HepG2 (cell line): ENCODE measurements at regions not wholly inside any gene's neighbourhood (a gene's known extent, or its start where the extent isn't known, plus 50 kb on each side); places are given as distances from the start of the nearest gene placed in this dataset.

Source experiments
- ATAC-seq: fragments of 200-7000 bp; cut with Tn5 transposase; 3 replicates; pipeline ENCODE4 v1.9.1; 2020; ENCODE audit warnings: mild to moderate bottlenecking, moderate library complexity
- BruUV-seq: library from RNA; stranded (reverse); fragments of 400-500 nt; replicated peaks from 2 replicates; lab custom pipeline; 2021; lab: Mats Ljungman, UMichigan
- CTCF ChIA-PET: fragments of 300-600 bp; formaldehyde crosslinking; extraction: SDS; loops from one replicate; lab custom pipeline; 2021; ENCODE audit warnings: low total read pairs, inconsistent platforms, low intra/inter-chr PET ratio; lab: Yijun Ruan, JAX
- POLR2A ChIA-PET: fragments of 350-600 bp; sonication (Branson Sonifier 250); formaldehyde crosslinking; loops from one replicate; lab custom pipeline; 2020; ENCODE audit warnings: antibody characterized with exemption, inconsistent platforms; lab: Yijun Ruan, JAX
- DNase-seq: peaks from one replicate; pipeline ENCODE4 v3.0.0-alpha.2; 2015; ENCODE audit warnings: low spot score
- FAIRE-seq: peaks from 3 replicates; lab custom pipeline; 2011; peaks lifted over from hg19 to GRCh38; lab: Jason Lieb, UNC
- H2AFZ ChIP-seq: one replicate; pipeline ENCODE4 v1.6.1; 2011; ENCODE audit warnings: low read length, inconsistent platforms
- H3K27ac ChIP-seq: fragments of 300-600 bp; 3 replicates; pipeline ENCODE4 v1.8.0; 2011; ENCODE audit warnings: mixed run types, mild to moderate bottlenecking, mixed read lengths, low read length, inconsistent platforms; ENCODE audit not compliant: insufficient read depth; ENCODE audit errors: extremely low read length
- H3K27me3 ChIP-seq, 2 experiments: fragments of 200-600 bp in 1 of 2; 2 replicates in 1 of 2; 3 replicates in 1 of 2; pipeline versions ENCODE4 v1.6.0 to v1.8.0; 2011; ENCODE audit warnings: low read length in 2 of 2, mild to moderate bottlenecking in 2 of 2, moderate library complexity in 2 of 2, inconsistent platforms in 1 of 2; ENCODE audit not compliant: insufficient read depth in 2 of 2, control insufficient read depth in 1 of 2
- H3K36me3 ChIP-seq, 2 experiments: fragments of 200-600 bp in 1 of 2; replicated peaks in 1 of 2; 2 replicates in 1 of 2; 3 replicates in 1 of 2; pipeline versions ENCODE4 v1.5.1 to v1.8.0; 2011; ENCODE audit warnings: low read length in 2 of 2, inconsistent platforms in 1 of 2; ENCODE audit not compliant: insufficient read depth in 2 of 2, control insufficient read depth in 1 of 2
- H3K4me1 ChIP-seq: 2 replicates; pipeline ENCODE4 v1.5.1; 2012; ENCODE audit warnings: low read length, inconsistent platforms; ENCODE audit not compliant: insufficient read depth
- H3K4me2 ChIP-seq: 2 replicates; pipeline ENCODE4 v1.6.0; 2011; ENCODE audit warnings: low read depth, low read length, inconsistent platforms
- H3K4me3 ChIP-seq, 3 experiments: fragments of 200-600 bp in 1 of 3; sonication (generic), shearing (Covaris generic) in 1 of 3; replicated peaks in 1 of 3; 2 replicates each; pipeline ENCODE4 v1.5.1; 2011 to 2016; ENCODE audit warnings: low read length in 3 of 3, inconsistent platforms in 2 of 3, low read depth in 2 of 3, mild to moderate bottlenecking in 2 of 3, control low read depth in 1 of 3, mixed read lengths in 1 of 3; ENCODE audit not compliant: insufficient read depth in 1 of 3
- H3K79me2 ChIP-seq: one replicate; pipeline ENCODE4 v1.6.1; 2011; ENCODE audit warnings: low read length, inconsistent platforms; ENCODE audit not compliant: insufficient read depth
- H3K9ac ChIP-seq: 2 replicates; pipeline ENCODE4 v1.6.0; 2011; ENCODE audit warnings: mild to moderate bottlenecking, low read depth, low read length, inconsistent platforms; ENCODE audit not compliant: insufficient read depth
- H3K9me3 ChIP-seq: 2 replicates; pipeline ENCODE4 v1.5.1; 2012; ENCODE audit warnings: mild to moderate bottlenecking, low read length
- H4K20me1 ChIP-seq: 2 replicates; pipeline ENCODE4 v1.6.0; 2011; ENCODE audit warnings: inconsistent platforms, mild to moderate bottlenecking, low read length, moderate library complexity; ENCODE audit not compliant: insufficient read depth
- HDAC6 ChIP-seq: fragments of 200-600 bp; sonication (generic); IDR thresholded peaks from 2 replicates; pipeline ENCODE4 v1.7.0; 2017; ENCODE audit warnings: mild to moderate bottlenecking, antibody characterized with exemption, low read length, low read depth
- MIXL1 ChIP-seq: IDR thresholded peaks from 2 replicates; pipeline ENCODE4 v1.6.1; 2016
- SP2 ChIP-seq: sonication (generic); formaldehyde crosslinking; IDR thresholded peaks from 2 replicates; pipeline ENCODE4 v1.5.1; 2020; ENCODE audit warnings: mild to moderate bottlenecking, missing genetic modification reagents
- ZNF549 ChIP-seq: sonication (generic); formaldehyde crosslinking; IDR thresholded peaks from 2 replicates; pipeline ENCODE4 v1.5.0; 2020; ENCODE audit warnings: missing genetic modification reagents
- WGBS: methylation state at CpG from one replicate; pipeline ENCODE4 v1.1.6; 2017; ENCODE audit warnings: low lambda C conversion rate; 5-methylcytosine and 5-hydroxymethylcytosine counted together
- in situ Hi-C: cut with HindIII; loops from 2 replicates; pipeline ENCODE4 v1.10.0; 2017; ENCODE audit warnings: low pct_unique_long_range_greater_than_20kb; ENCODE audit not compliant: extremely low pct_ligation_motif_present
- intact Hi-C: fragments of 100-400 bp; cut with micrococcal nuclease; formaldehyde crosslinking; loops from one replicate; pipeline ENCODE4 v1.10.0; 2022; ENCODE audit not compliant: unreplicated experiment

- Histone ChIP-seq H3K79me2 (no peaks in the 10 kb centered on the region), H3K27me3 (peaks cover 0 to 9% of the 10 kb centered on the region in 2 experiments; a peak in 1 of 5 replicates), H3K4me3 (no peak overlapping the region), H4K20me1 (no peaks in the 10 kb centered on the region), H3K4me1 (no peaks in the 10 kb centered on the region), H3K36me3 (no peaks in the 10 kb centered on the region), H2AFZ (no peak overlapping the region), H3K4me2 (no peak overlapping the region), H3K9me3 (no peaks in the 10 kb centered on the region), H3K27ac (no peak overlapping the region), H3K9ac (no peak overlapping the region)
- ATAC-seq (no peak), FAIRE-seq (no peak), DNase-seq (no peak)
- WGBS: 58% methylated on average over 3 of the region's 3 CpGs
- intact Hi-C loops: no loop called here
- TF ChIP-seq MIXL1 (CRISPR knock-in tag) (no peak), ZNF549 (CRISPR knock-in tag) (no peak), HDAC6 (no peak)
- no TSS peak for BruUV-seq
- ChIA-PET CTCF (no interaction called here), POLR2A (no interaction called here)
- in situ Hi-C loops: no loop called here
Observed at GRCh38 chr22:22036588-22036987, 54.0 kb upstream of the TOP3B start.

DNA sequence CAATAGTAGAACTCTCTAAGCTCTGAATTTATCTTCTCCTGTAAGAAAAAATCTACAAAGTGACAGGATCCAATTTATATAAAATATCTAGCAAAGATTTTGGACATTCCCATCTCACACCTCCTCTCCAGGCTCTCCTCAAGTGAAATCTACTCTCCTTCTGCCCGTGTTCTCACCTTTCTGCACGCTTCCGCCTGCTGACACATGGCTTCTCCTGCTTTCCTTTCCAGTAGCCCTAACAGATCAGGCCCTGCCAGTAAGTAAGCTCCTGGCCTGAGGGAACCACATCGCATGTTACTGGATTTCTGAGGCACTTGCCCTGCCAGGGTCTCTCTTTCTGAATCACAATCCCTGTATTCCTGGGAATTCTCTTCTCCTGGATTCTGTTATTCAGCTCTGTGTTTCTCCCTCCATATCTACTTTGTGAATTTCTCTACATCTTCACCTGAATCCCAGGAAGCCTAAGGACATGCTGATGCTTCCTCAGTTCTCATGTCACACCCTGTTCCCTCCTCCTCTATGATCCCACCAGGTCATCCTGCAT, 53.3 kb upstream of the TOP3B start:
- Histone ChIP-seq H3K4me3 (no peak overlapping the region), H3K27ac (no peak overlapping the region), H3K27me3 (peaks cover 0 to 13% of the 10 kb centered on the region in 2 experiments; a peak in 2 of 5 replicates), H3K36me3 (no peaks in the 10 kb centered on the region), H3K9me3 (no peaks in the 10 kb centered on the region), H3K9ac (no peak overlapping the region), H2AFZ (no peak overlapping the region), H3K4me1 (no peaks in the 10 kb centered on the region), H4K20me1 (no peaks in the 10 kb centered on the region), H3K79me2 (no peaks in the 10 kb centered on the region), H3K4me2 (no peak overlapping the region)
- intact Hi-C loops (no loop called here), in situ Hi-C loops (no loop called here)
- FAIRE-seq (no peak), ATAC-seq (no peak), DNase-seq (no peak)
- CTCF ChIA-PET: no interaction called here
- WGBS: 27% methylated on average over 4 of the region's 4 CpGs
- TF ChIP-seq SP2 (CRISPR knock-in tag): no peak
- POLR2A ChIA-PET: no interaction called here
- no TSS peak for BruUV-seq
